Tibial nerve (tissue), 4 donors: ENCODE measurements at regions not wholly inside any gene's neighbourhood (a gene's known extent, or its start where the extent isn't known, plus 50 kb on each side); places are given as distances from the start of the nearest gene placed in this dataset.

Experiments used
- DNase-seq, 2 donors: peaks; one replicate each; pipeline ENCODE4 v3.0.0-alpha.2; 2019; ENCODE audit warnings: low spot score in 2 of 2
- H3K27ac ChIP-seq, 4 donors: fragments of 200-600 bp; sonication (generic) in 3 of 4; one replicate each; pipeline ENCODE4 v1.5.1; 2017 to 2019; ENCODE audit warnings: mild to moderate bottlenecking in 1 of 4
- H3K27me3 ChIP-seq, 2 donors: fragments of 200-600 bp; sonication (generic) in 1 of 2; one replicate each; pipeline versions ENCODE4 v1.5.1 to v1.6.0; 2017 to 2019
- H3K36me3 ChIP-seq, 3 donors: fragments of 200-600 bp; sonication (generic); one replicate each; pipeline ENCODE4 v1.5.1; 2018 to 2019
- H3K4me1 ChIP-seq, 4 donors: fragments of 200-600 bp; sonication (generic) in 3 of 4; one replicate each; pipeline ENCODE4 v1.5.1; 2017 to 2019
- H3K4me3 ChIP-seq, 4 donors: fragments of 200-600 bp; sonication (generic) in 3 of 4; one replicate each; pipeline ENCODE4 v1.5.1; 2017 to 2019; ENCODE audit warnings: mild to moderate bottlenecking in 1 of 4, moderate library complexity in 1 of 4
- H3K9me3 ChIP-seq, 4 donors: fragments of 200-600 bp; sonication (generic) in 3 of 4; one replicate each; pipeline ENCODE4 v1.5.1; 2017 to 2019
- CTCF ChIP-seq, 5 experiments: fragments of 200-600 bp in 3 of 5; fragments of 450-650 bp in 2 of 5; sonication (generic) in 3 of 5; IDR thresholded peaks; one replicate each; pipeline ENCODE4 v1.5.1; 2016 to 2019; ENCODE audit warnings: antibody characterized with exemption in 5 of 5, mild to moderate bottlenecking in 3 of 5, moderate library complexity in 2 of 5
- EP300 ChIP-seq, 2 donors: sonication (generic); formaldehyde crosslinking; IDR thresholded peaks; one replicate each; pipeline ENCODE4 v1.6.1; 2017; ENCODE audit warnings: antibody characterized with exemption in 2 of 2, mild to moderate bottlenecking in 1 of 2
- POLR2A ChIP-seq, 2 donors: fragments of 450-650 bp; IDR thresholded peaks; one replicate each; pipeline ENCODE4 v1.6.1; 2017; ENCODE audit warnings: antibody characterized with exemption in 2 of 2, mild to moderate bottlenecking in 2 of 2, moderate library complexity in 2 of 2
- WGBS, 2 donors: methylation state at CpG; one replicate each; pipeline ENCODE4 v1.1.5; 2018; 5-methylcytosine and 5-hydroxymethylcytosine counted together

GRCh38 chr3:8215821-8216220 lies 285.8 kb upstream of the LMCD1 start:
- Histone ChIP-seq H3K9me3 (no peaks in the 10 kb centered on the region), H3K36me3 (no peaks in the 10 kb centered on the region), H3K4me1 (no peaks in the 10 kb centered on the region), H3K27me3 (no peaks in the 10 kb centered on the region), H3K27ac (no peak overlapping the region), H3K4me3 (no peak overlapping the region)
- WGBS, 2 donors: 93% methylated on average over 3 of the region's 3 CpGs
- no peak for TF ChIP-seq POLR2A (IDR thresholded peaks at IDR 0.05)
- TF ChIP-seq CTCF (IDR thresholded peaks at IDR 0.05): no peak
- TF ChIP-seq EP300 (IDR thresholded peaks at IDR 0.05): no peak
- DNase-seq: no peak

GRCh38 chr3:8218353-8218940 lies 283.2 kb upstream of the LMCD1 start:
- DNase-seq: no peak
- Histone ChIP-seq H3K27me3 (no peaks in the 10 kb centered on the region), H3K36me3 (no peaks in the 10 kb centered on the region), H3K4me3 (no peak overlapping the region), H3K27ac (no peak overlapping the region), H3K9me3 (no peaks in the 10 kb centered on the region), H3K4me1 (peaks cover 0 to 7% (median 0%) of the 10 kb centered on the region in 4 donors)
- WGBS, 2 donors: 46% methylated on average over 7 of the region's 7 CpGs
- no peak for TF ChIP-seq EP300 (IDR thresholded peaks at IDR 0.05)
- no peak for TF ChIP-seq POLR2A (IDR thresholded peaks at IDR 0.05)

GRCh38 chr3:8220291-8220690 lies 281.3 kb upstream of the LMCD1 start:
- Histone ChIP-seq H3K4me1 (peaks cover 0 to 14% (median 0%) of the 10 kb centered on the region in 4 donors), H3K9me3 (no peaks in the 10 kb centered on the region), H3K27me3 (no peaks in the 10 kb centered on the region), H3K4me3 (no peak overlapping the region), H3K27ac (no peak overlapping the region), H3K36me3 (no peaks in the 10 kb centered on the region)
- no peak for DNase-seq
- TF ChIP-seq EP300 (IDR thresholded peaks at IDR 0.05): no peak
- TF ChIP-seq CTCF (IDR thresholded peaks at IDR 0.05): no peak
- no peak for TF ChIP-seq POLR2A (IDR thresholded peaks at IDR 0.05)

- Histone ChIP-seq H3K4me3 (no peak overlapping the region), H3K9me3 (no peaks in the 10 kb centered on the region), H3K27me3 (no peaks in the 10 kb centered on the region), H3K36me3 (no peaks in the 10 kb centered on the region), H3K4me1 (peaks cover 0 to 14% (median 0%) of the 10 kb centered on the region in 4 donors), H3K27ac (no peak overlapping the region)
- TF ChIP-seq POLR2A (IDR thresholded peaks at IDR 0.05) (no peak), CTCF (IDR thresholded peaks at IDR 0.05) (no peak), EP300 (IDR thresholded peaks at IDR 0.05) (no peak)
- DNase-seq: peak in 1 of 2 donors; percentile 53
- 11 to 16% methylated on average over 4 of the region's 4 CpGs for WGBS, 2 donors
These were observed 277.9 kb upstream of the LMCD1 start for GRCh38 chr3:8223766-8224165.

GRCh38 chr3:8224941-8225340 lies 276.7 kb upstream of the LMCD1 start:
- H3K4me1 ChIP-seq: peaks cover 0 to 14% (median 0%) of the 10 kb centered on the region in 4 donors
- H3K27me3 ChIP-seq: no peaks in the 10 kb centered on the region
- DNase-seq: no peak
- no peak overlapping the region for H3K4me3 ChIP-seq
- 79 to 82% methylated on average over 6 of the region's 6 CpGs for WGBS, 2 donors
- H3K9me3 ChIP-seq: no peaks in the 10 kb centered on the region
- H3K36me3 ChIP-seq: no peaks in the 10 kb centered on the region
- TF ChIP-seq CTCF (IDR thresholded peaks at IDR 0.05) (no peak), POLR2A (IDR thresholded peaks at IDR 0.05) (no peak), EP300 (IDR thresholded peaks at IDR 0.05) (no peak)
- H3K27ac ChIP-seq: no peak overlapping the region

GRCh38 chr3:8233938-8234337 lies 267.7 kb upstream of the LMCD1 start:
- no peak for DNase-seq
- H3K27ac ChIP-seq: no peak overlapping the region
- H3K4me1 ChIP-seq: no peaks in the 10 kb centered on the region
- no peak overlapping the region for H3K4me3 ChIP-seq
- no peaks in the 10 kb centered on the region for H3K27me3 ChIP-seq
- H3K36me3 ChIP-seq: no peaks in the 10 kb centered on the region
- no peak for TF ChIP-seq POLR2A (IDR thresholded peaks at IDR 0.05)
- TF ChIP-seq CTCF (IDR thresholded peaks at IDR 0.05): no peak
- TF ChIP-seq EP300 (IDR thresholded peaks at IDR 0.05): no peak
- H3K9me3 ChIP-seq: no peaks in the 10 kb centered on the region
- WGBS, 2 donors: 85 to 87% methylated on average over 2 of the region's 2 CpGs
